Endodermal cell (in vitro differentiated cells): ENCODE measurements at regions not wholly inside any gene's neighbourhood (a gene's known extent, or its start where the extent isn't known, plus 50 kb on each side); places are given as distances from the start of the nearest gene placed in this dataset.

ENCODE experiments used
- DNase-seq: peaks from one replicate; pipeline ENCODE4 v3.0.0-alpha.2; 2017
- H3K27ac ChIP-seq: 2 replicates; pipeline ENCODE4 v1.5.1; 2013; ENCODE audit warnings: mild to moderate bottlenecking, low read depth, low read length, moderate library complexity
- H3K27me3 ChIP-seq: 2 replicates; pipeline ENCODE4 v1.6.1; 2013; ENCODE audit warnings: mild to moderate bottlenecking, low read length, moderate library complexity; ENCODE audit not compliant: insufficient read depth, control insufficient read depth, poor library complexity, severe bottlenecking
- H3K36me3 ChIP-seq: 2 replicates; pipeline ENCODE4 v1.7.0; 2013; ENCODE audit warnings: mild to moderate bottlenecking, low read length, moderate library complexity; ENCODE audit not compliant: control insufficient read depth, insufficient read depth
- H3K4me1 ChIP-seq: one replicate; pipeline ENCODE4 v1.7.0; 2013; ENCODE audit warnings: low read length; ENCODE audit not compliant: control insufficient read depth, insufficient read depth
- H3K4me3 ChIP-seq: 2 replicates; pipeline ENCODE4 v1.5.1; 2013; ENCODE audit warnings: mild to moderate bottlenecking, low read length, moderate library complexity
- H3K9ac ChIP-seq: 2 replicates; pipeline ENCODE4 v1.6.1; 2013; ENCODE audit warnings: mild to moderate bottlenecking, low read length, moderate library complexity; ENCODE audit not compliant: poor library complexity, severe bottlenecking; ENCODE audit errors: extremely low read depth
- H3K9me3 ChIP-seq: 2 replicates; pipeline ENCODE4 v1.6.1; 2013; ENCODE audit warnings: mild to moderate bottlenecking, low read length, moderate library complexity; ENCODE audit not compliant: control insufficient read depth
- H3K27ac Mint-ChIP-seq: 2 replicates; pipeline ENCODE4 v1.8.0; 2020; ENCODE audit warnings: mixed read lengths
- H3K27me3 Mint-ChIP-seq: 2 replicates; pipeline ENCODE4 v1.8.0; 2021; ENCODE audit warnings: mild to moderate bottlenecking, mixed read lengths; ENCODE audit not compliant: insufficient read depth
- H3K36me3 Mint-ChIP-seq: 2 replicates; pipeline ENCODE4 v1.8.0; 2020; ENCODE audit warnings: low read depth, mixed read lengths
- H3K4me1 Mint-ChIP-seq: 2 replicates; pipeline ENCODE4 v1.8.0; 2020; ENCODE audit warnings: mixed read lengths
- H3K4me3 Mint-ChIP-seq: 2 replicates; pipeline ENCODE4 v1.8.0; 2020; ENCODE audit warnings: mild to moderate bottlenecking, moderate library complexity, mixed read lengths
- H3K9me3 Mint-ChIP-seq: 2 replicates; pipeline ENCODE4 v1.8.0; 2020; ENCODE audit warnings: mild to moderate bottlenecking, mixed read lengths
- CTCF ChIP-seq: fragments of 200-600 bp; sonication (generic); conservative IDR thresholded peaks from 2 replicates; pipeline ENCODE4 v1.5.0; 2021; ENCODE audit warnings: antibody characterized with exemption, mild to moderate bottlenecking
- WGBS, 2 experiments: methylation state at CpG; one replicate each; pipeline versions ENCODE4 v1.1.5 to v1.1.7; 2013; ENCODE audit warnings: missing lambda C conversion rate in 2 of 2, mixed read lengths in 1 of 2; ENCODE audit not compliant: insufficient coverage in 1 of 2, insufficient read length in 1 of 2; 5-methylcytosine and 5-hydroxymethylcytosine counted together

- no peak overlapping the region for H3K27ac Mint-ChIP-seq
These were observed 63.2 kb upstream of the TMEM17 start for GRCh38 chr2:62568983-62569837.

GRCh38 chr2:62568074-62568473 lies 62.1 kb upstream of the TMEM17 start:
- TF ChIP-seq CTCF, result no peak
- no peaks in the 10 kb centered on the region for H3K9me3 ChIP-seq
- Mint-ChIP-seq H3K9me3 (no peaks in the 10 kb centered on the region), H3K4me1 (peaks cover 20% of the 10 kb centered on the region), H3K4me3 (no peak overlapping the region), H3K27ac (no peak overlapping the region), H3K27me3 (peaks cover 30% of the 10 kb centered on the region), H3K36me3 (no peaks in the 10 kb centered on the region)
- no peak for DNase-seq
- no peak overlapping the region for H3K9ac ChIP-seq
- H3K27me3 ChIP-seq, result peaks cover 21% of the 10 kb centered on the region
- no peaks in the 10 kb centered on the region for H3K36me3 ChIP-seq
- no peak overlapping the region for H3K4me3 ChIP-seq
- no CpG with 5 or more reads among the region's 1 CpG for WGBS, 2 experiments
- no peaks in the 10 kb centered on the region for H3K4me1 ChIP-seq
- H3K27ac ChIP-seq, result no peak overlapping the region

More at GRCh38 chr2:62568983-62569837, 63.2 kb upstream of the TMEM17 start:
- H3K36me3 ChIP-seq, result no peaks in the 10 kb centered on the region
- no peak overlapping the region for H3K27ac ChIP-seq
- no peak overlapping the region for H3K9ac ChIP-seq
- no peaks in the 10 kb centered on the region for H3K4me1 ChIP-seq
- DNase-seq, result no peak
- Mint-ChIP-seq H3K4me3 (no peak overlapping the region), H3K4me1 (peaks cover 20% of the 10 kb centered on the region), H3K9me3 (no peaks in the 10 kb centered on the region), H3K36me3 (no peaks in the 10 kb centered on the region), H3K27me3 (peaks cover 36% of the 10 kb centered on the region)
- WGBS, 2 experiments, result 89 to 100% methylated on average over 4 to 5 of the region's 5 CpGs
- H3K27me3 ChIP-seq, result peaks cover 21% of the 10 kb centered on the region
- no peak for TF ChIP-seq CTCF
- no peaks in the 10 kb centered on the region for H3K9me3 ChIP-seq
- no peak overlapping the region for H3K4me3 ChIP-seq

- WGBS, 2 experiments, result 93 to 100% methylated on average over 1 to 2 of the region's 2 CpGs
- no peaks in the 10 kb centered on the region for H3K9me3 ChIP-seq
- no peak for DNase-seq
- no peak overlapping the region for H3K9ac ChIP-seq
- Mint-ChIP-seq H3K27ac (no peak overlapping the region), H3K27me3 (peaks cover 26% of the 10 kb centered on the region), H3K36me3 (no peaks in the 10 kb centered on the region), H3K9me3 (no peaks in the 10 kb centered on the region), H3K4me1 (peaks cover 20% of the 10 kb centered on the region), H3K4me3 (no peak overlapping the region)
- no peak overlapping the region for H3K27ac ChIP-seq
- no peak for TF ChIP-seq CTCF
- H3K4me1 ChIP-seq, result no peaks in the 10 kb centered on the region
- peaks cover 21% of the 10 kb centered on the region for H3K27me3 ChIP-seq
- H3K36me3 ChIP-seq, result no peaks in the 10 kb centered on the region
- no peak overlapping the region for H3K4me3 ChIP-seq
These were observed 61.7 kb upstream of the TMEM17 start for GRCh38 chr2:62567669-62568068.
